Neural cell (in vitro differentiated cells): ENCODE measurements at regions not wholly inside any gene's neighbourhood (a gene's known extent, or its start where the extent isn't known, plus 50 kb on each side); places are given as distances from the start of the nearest gene placed in this dataset.

Experiments used
- H2AFZ ChIP-seq: fragments of 200-600, 300-800 bp; sonication (generic), shearing (Covaris generic); 2 replicates; pipeline ENCODE4 v1.6.0; 2014; ENCODE audit warnings: low read depth, mild to moderate bottlenecking, antibody characterized with exemption, low read length, moderate library complexity
- H3F3A ChIP-seq: fragments of 200-600 bp; shearing (Covaris generic); 2 replicates; pipeline ENCODE4 v1.6.1; 2016; ENCODE audit warnings: mild to moderate bottlenecking, moderate library complexity, mixed read lengths, antibody characterized with exemption, low read length; ENCODE audit not compliant: insufficient read depth, poor library complexity, severe bottlenecking
- H3K27ac ChIP-seq: fragments of 200-600, 300-800 bp; sonication (generic), shearing (Covaris generic); 2 replicates; pipeline ENCODE4 v1.5.1; 2014; ENCODE audit warnings: mild to moderate bottlenecking, low read length, moderate library complexity
- H3K27me3 ChIP-seq: fragments of 300-800, 200-600 bp; sonication (generic), shearing (Covaris generic); 2 replicates; pipeline ENCODE4 v1.6.0; 2014; ENCODE audit warnings: mild to moderate bottlenecking, low read depth, low read length, moderate library complexity; ENCODE audit not compliant: insufficient read depth
- H3K36me3 ChIP-seq: fragments of 300-800, 200-600 bp; sonication (generic), shearing (Covaris generic); 2 replicates; pipeline ENCODE4 v1.5.1; 2014; ENCODE audit warnings: mild to moderate bottlenecking, antibody characterized with exemption, low read length, moderate library complexity; ENCODE audit not compliant: insufficient read depth
- H3K4me2 ChIP-seq: fragments of 300-800, 200-600 bp; sonication (generic), shearing (Covaris generic); 2 replicates; pipeline ENCODE4 v1.6.0; 2014; ENCODE audit warnings: mild to moderate bottlenecking, low read length
- H3K4me3 ChIP-seq: fragments of 300-800, 200-600 bp; sonication (generic), shearing (Covaris generic); 2 replicates; pipeline ENCODE4 v1.5.1; 2014; ENCODE audit warnings: mild to moderate bottlenecking, low read length, moderate library complexity
- H3K79me2 ChIP-seq: fragments of 200-600 bp; shearing (Covaris generic); replicated peaks from 2 replicates; pipeline ENCODE4 v1.6.0; 2014; ENCODE audit warnings: mild to moderate bottlenecking, low read length, moderate library complexity; ENCODE audit not compliant: insufficient read depth
- H3K9ac ChIP-seq: fragments of 300-800, 200-600 bp; sonication (generic), shearing (Covaris generic); 2 replicates; pipeline ENCODE4 v1.6.1; 2016; ENCODE audit warnings: mild to moderate bottlenecking, low read length, mixed read lengths
- H3K9me2 ChIP-seq: fragments of 200-600 bp; shearing (Covaris generic); 2 replicates; pipeline ENCODE4 v1.6.1; 2016; ENCODE audit warnings: mild to moderate bottlenecking, low read length, mixed read lengths; ENCODE audit not compliant: insufficient read depth
- H3K9me3 ChIP-seq: fragments of 200-600, 300-800 bp; sonication (generic), shearing (Covaris generic); 2 replicates; pipeline ENCODE4 v1.6.1; 2016; ENCODE audit warnings: mild to moderate bottlenecking, mixed run types, low read length, moderate library complexity, mixed read lengths
- H4K20me1 ChIP-seq: fragments of 200-600 bp; shearing (Covaris generic); 2 replicates; pipeline ENCODE4 v1.6.1; 2016; ENCODE audit warnings: mild to moderate bottlenecking, mixed run types; ENCODE audit not compliant: insufficient read depth
- CTCF ChIP-seq: fragments of 450-650 bp; IDR thresholded peaks from 2 replicates; pipeline ENCODE4 v1.5.1; 2014; ENCODE audit warnings: antibody characterized with exemption, mild to moderate bottlenecking, moderate library complexity; ENCODE audit not compliant: poor library complexity, severe bottlenecking
- EP300 ChIP-seq: fragments of 450-650 bp; conservative IDR thresholded peaks from 2 replicates; pipeline ENCODE4 v1.6.1; 2014; ENCODE audit warnings: antibody characterized with exemption, mild to moderate bottlenecking, moderate library complexity; ENCODE audit not compliant: poor library complexity, severe bottlenecking
- EZH2 ChIP-seq: fragments of 200-600, 300-800 bp; shearing (Covaris generic), sonication (generic); IDR thresholded peaks from 2 replicates; pipeline ENCODE4 v1.6.1; 2014; ENCODE audit warnings: antibody characterized with exemption, low read length, borderline replicate concordance, mild to moderate bottlenecking; ENCODE audit not compliant: insufficient read depth, poor library complexity, severe bottlenecking
- MXI1 ChIP-seq: fragments of 450-650 bp; conservative IDR thresholded peaks from 2 replicates; pipeline ENCODE4 v1.6.1; 2014; ENCODE audit warnings: antibody characterized with exemption, mild to moderate bottlenecking; ENCODE audit not compliant: poor library complexity, severe bottlenecking
- POLR2AphosphoS5 ChIP-seq: IDR thresholded peaks from 2 replicates; pipeline ENCODE4 v1.6.1; 2012
- RAD21 ChIP-seq: fragments of 450-650 bp; conservative IDR thresholded peaks from 2 replicates; pipeline ENCODE4 v1.6.1; 2014; ENCODE audit warnings: antibody characterized with exemption, mild to moderate bottlenecking, moderate library complexity
- REST ChIP-seq: IDR thresholded peaks from 2 replicates; pipeline ENCODE4 v1.6.1; 2012; ENCODE audit warnings: borderline replicate concordance
- SMC3 ChIP-seq: fragments of 450-650 bp; conservative IDR thresholded peaks from 2 replicates; pipeline ENCODE4 v1.6.1; 2014; ENCODE audit warnings: antibody characterized with exemption, mild to moderate bottlenecking, moderate library complexity; ENCODE audit not compliant: poor library complexity
- TAF1 ChIP-seq: IDR thresholded peaks from 2 replicates; pipeline ENCODE4 v1.6.1; 2012; ENCODE audit warnings: low read depth

GRCh38 chr1:47522935-47523834 lies 85.3 kb downstream of the FOXD2 start:
- Histone ChIP-seq H3K9me2 (no peaks in the 10 kb centered on the region), H3K79me2 (no peaks in the 10 kb centered on the region), H3K27ac (no peak overlapping the region), H3K4me3 (no peak overlapping the region), H3K36me3 (no peaks in the 10 kb centered on the region), H3F3A (no peaks in the 10 kb centered on the region), H3K9ac (no peak overlapping the region), H4K20me1 (no peaks in the 10 kb centered on the region), H3K4me2 (no peak overlapping the region), H2AFZ (no peak overlapping the region), H3K27me3 (no peaks in the 10 kb centered on the region), H3K9me3 (no peaks in the 10 kb centered on the region)
- TF ChIP-seq MXI1, result no peak
- TF ChIP-seq TAF1, result no peak
- TF ChIP-seq CTCF, result no peak
- no peak for TF ChIP-seq EP300
- TF ChIP-seq SMC3, result no peak
- TF ChIP-seq EZH2, result no peak
- TF ChIP-seq RAD21, result no peak
- TF ChIP-seq POLR2AphosphoS5, result no peak
- TF ChIP-seq REST, result no peak

- Histone ChIP-seq H3K9me2 (no peaks in the 10 kb centered on the region), H3K36me3 (no peaks in the 10 kb centered on the region), H3K4me3 (no peak overlapping the region), H2AFZ (no peak overlapping the region), H4K20me1 (no peaks in the 10 kb centered on the region), H3F3A (no peaks in the 10 kb centered on the region), H3K9ac (no peak overlapping the region), H3K27ac (no peak overlapping the region), H3K4me2 (no peak overlapping the region), H3K79me2 (no peaks in the 10 kb centered on the region), H3K27me3 (no peaks in the 10 kb centered on the region), H3K9me3 (no peaks in the 10 kb centered on the region)
- TF ChIP-seq MXI1 (no peak), SMC3 (no peak), POLR2AphosphoS5 (no peak)
Measured at GRCh38 chr1:47523835-47524215, 86.0 kb downstream of the FOXD2 start.
